ENCODE measurements at regions not wholly inside any gene's neighbourhood (a gene's known extent, or its start where the extent isn't known, plus 50 kb on each side); places are given as distances from the start of the nearest gene placed in this dataset.
A peak's percentile ranks its signal among the peaks of the same experiment; 100 is the strongest.

- Histone ChIP-seq H3K79me2 (ENCODE audit: control insufficient read depth, insufficient read depth, low read length, poor library complexity) (no peaks in the 10 kb centered on the region), H3K14ac (ENCODE audit: low read length) (no peak overlapping the region), H4K8ac (ENCODE audit: low read depth, low read length) (no peak overlapping the region), H3K4ac (ENCODE audit: low read depth, low read length) (no peak overlapping the region), H3K36me3 (ENCODE audit: control insufficient read depth in 1 of 2, insufficient read depth in 2 of 2, low read length in 2 of 2) (no peaks in the 10 kb centered on the region), H3K4me1 (ENCODE audit: control insufficient read depth in 1 of 2, insufficient read depth in 2 of 2, low read length in 2 of 2) (no peaks in the 10 kb centered on the region), H3K79me1 (ENCODE audit: low read length) (no peaks in the 10 kb centered on the region), H3K18ac (ENCODE audit: low read length) (no peak overlapping the region), H3K27me3 (ENCODE audit: insufficient read depth, low read length) (no peaks in the 10 kb centered on the region), H3K27ac (ENCODE audit: low read depth, low read length) (no peak overlapping the region), H2BK5ac (ENCODE audit: low read depth, low read length, poor library complexity) (no peak overlapping the region), H3K23ac (ENCODE audit: low read length) (no peak overlapping the region), H2AK5ac (ENCODE audit: low read length) (no peak overlapping the region), H2BK12ac (ENCODE audit: low read length) (no peak overlapping the region), H2BK120ac (ENCODE audit: insufficient read depth, low read length, poor library complexity) (no peak overlapping the region), H2AFZ (ENCODE audit: insufficient read depth, low read length, poor library complexity) (no peak overlapping the region), H4K91ac (ENCODE audit: low read depth, low read length) (no peak overlapping the region), H3K9ac (ENCODE audit: low read length) (no peak overlapping the region), H4K12ac (ENCODE audit: low read depth, low read length) (no peak overlapping the region), H3K4me2 (ENCODE audit: low read length) (no peak overlapping the region), H3K4me3 (ENCODE audit: low read depth, low read length) (no peak overlapping the region), H3K9me3 (ENCODE audit: insufficient read depth, low read depth, low read length) (no peaks in the 10 kb centered on the region)
- no CpG with 5 or more reads among the region's 1 CpG for WGBS (ENCODE audit: extremely low coverage, insufficient coverage, insufficient read length)
- no peak for DNase-seq
Observed at GRCh38 chr19:31639306-31639705, 290.1 kb upstream of the TSHZ3 start.

DNA sequence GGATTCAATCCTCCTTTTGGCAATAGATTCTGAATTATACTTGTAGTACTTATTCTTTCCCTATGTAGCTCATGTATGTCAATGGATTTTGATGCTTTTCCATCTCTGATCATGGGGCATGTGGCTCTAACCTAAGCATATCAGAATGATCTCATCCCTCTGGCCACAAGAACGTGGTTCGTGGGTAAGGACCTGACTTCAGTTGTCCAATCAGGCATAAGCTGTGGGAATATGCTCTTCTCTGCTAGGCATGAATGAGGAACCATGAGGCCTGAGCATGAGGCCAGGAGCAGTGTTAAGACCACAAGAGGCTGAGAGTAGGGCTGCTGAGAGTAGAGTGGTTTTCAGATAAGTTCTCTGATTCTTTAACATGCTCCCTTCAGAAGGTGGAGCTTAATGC, 292.4 kb upstream of the TSHZ3 start:
- Histone ChIP-seq H4K8ac (ENCODE audit: low read depth, low read length) (no peak overlapping the region), H3K9me3 (ENCODE audit: insufficient read depth, low read depth, low read length) (no peaks in the 10 kb centered on the region)

DNA sequence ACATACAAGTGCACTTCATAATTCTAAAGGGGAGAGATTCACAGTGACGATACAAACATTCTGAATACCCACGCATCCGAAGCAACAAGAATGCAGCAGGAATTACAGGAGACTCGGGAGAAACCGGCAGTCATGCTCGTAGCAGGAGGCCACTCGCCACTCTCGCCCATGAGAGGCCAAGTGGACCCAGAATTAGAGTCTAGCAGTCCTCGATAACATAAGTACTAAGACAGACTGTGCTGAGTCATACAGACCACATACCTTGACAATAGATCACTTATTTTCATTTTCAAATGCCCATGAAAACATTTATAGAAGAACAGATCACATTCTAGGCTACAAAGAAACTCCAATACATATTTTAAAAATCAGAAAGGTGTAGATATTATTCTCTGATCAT, 299.1 kb upstream of the TSHZ3 start:
- Histone ChIP-seq H3K4me3 (ENCODE audit: low read depth, low read length) (no peak overlapping the region), H4K12ac (ENCODE audit: low read depth, low read length) (no peak overlapping the region), H3K18ac (ENCODE audit: low read length) (no peak overlapping the region), H2BK120ac (ENCODE audit: insufficient read depth, low read length, poor library complexity) (no peak overlapping the region), H3K9ac (ENCODE audit: low read length) (no peak overlapping the region), H3K27ac (ENCODE audit: low read depth, low read length) (no peak overlapping the region), H2AFZ (ENCODE audit: insufficient read depth, low read length, poor library complexity) (no peak overlapping the region), H4K8ac (ENCODE audit: low read depth, low read length) (no peak overlapping the region), H3K4ac (ENCODE audit: low read depth, low read length) (no peak overlapping the region), H4K91ac (ENCODE audit: low read depth, low read length) (no peak overlapping the region), H3K14ac (ENCODE audit: low read length) (no peak overlapping the region), H2AK5ac (ENCODE audit: low read length) (no peak overlapping the region), H3K4me2 (ENCODE audit: low read length) (no peak overlapping the region), H2BK5ac (ENCODE audit: low read depth, low read length, poor library complexity) (no peak overlapping the region), H3K4me1 (ENCODE audit: control insufficient read depth in 1 of 2, insufficient read depth in 2 of 2, low read length in 2 of 2) (no peaks in the 10 kb centered on the region), H3K36me3 (ENCODE audit: control insufficient read depth in 1 of 2, insufficient read depth in 2 of 2, low read length in 2 of 2) (no peaks in the 10 kb centered on the region), H3K23ac (ENCODE audit: low read length) (no peak overlapping the region), H3K9me3 (ENCODE audit: insufficient read depth, low read depth, low read length) (no peaks in the 10 kb centered on the region), H2BK12ac (ENCODE audit: low read length) (no peak overlapping the region), H3K79me2 (ENCODE audit: control insufficient read depth, insufficient read depth, low read length, poor library complexity) (no peaks in the 10 kb centered on the region), H3K79me1 (ENCODE audit: low read length) (no peaks in the 10 kb centered on the region), H3K27me3 (ENCODE audit: insufficient read depth, low read length) (no peaks in the 10 kb centered on the region)
- DNase-seq = no peak
- WGBS (ENCODE audit: extremely low coverage, insufficient coverage, insufficient read length) = no CpG with 5 or more reads among the region's 9 CpGs

More for the DNA sequence above, 292.4 kb upstream of the TSHZ3 start:
- DNase-seq = no peak
- Histone ChIP-seq H2AFZ (ENCODE audit: insufficient read depth, low read length, poor library complexity) (no peak overlapping the region), H3K14ac (ENCODE audit: low read length) (no peak overlapping the region), H2BK120ac (ENCODE audit: insufficient read depth, low read length, poor library complexity) (no peak overlapping the region), H2BK5ac (ENCODE audit: low read depth, low read length, poor library complexity) (no peak overlapping the region), H2AK5ac (ENCODE audit: low read length) (no peak overlapping the region), H3K27me3 (ENCODE audit: insufficient read depth, low read length) (no peaks in the 10 kb centered on the region), H3K27ac (ENCODE audit: low read depth, low read length) (no peak overlapping the region), H3K79me2 (ENCODE audit: control insufficient read depth, insufficient read depth, low read length, poor library complexity) (no peaks in the 10 kb centered on the region), H3K4me3 (ENCODE audit: low read depth, low read length) (no peak overlapping the region), H3K18ac (ENCODE audit: low read length) (no peak overlapping the region), H3K23ac (ENCODE audit: low read length) (no peak overlapping the region), H4K12ac (ENCODE audit: low read depth, low read length) (no peak overlapping the region), H3K36me3 (ENCODE audit: control insufficient read depth in 1 of 2, insufficient read depth in 2 of 2, low read length in 2 of 2) (no peaks in the 10 kb centered on the region), H3K4me1 (ENCODE audit: control insufficient read depth in 1 of 2, insufficient read depth in 2 of 2, low read length in 2 of 2) (no peaks in the 10 kb centered on the region), H3K4ac (ENCODE audit: low read depth, low read length) (no peak overlapping the region), H3K79me1 (ENCODE audit: low read length) (no peaks in the 10 kb centered on the region), H4K91ac (ENCODE audit: low read depth, low read length) (no peak overlapping the region), H3K4me2 (ENCODE audit: low read length) (no peak overlapping the region), H3K9ac (ENCODE audit: low read length) (peak overlapping the region; percentile 19), H2BK12ac (ENCODE audit: low read length) (no peak overlapping the region)
- WGBS (ENCODE audit: extremely low coverage, insufficient coverage, insufficient read length) = no CpG with 5 or more reads among the region's 2 CpGs

GRCh38 chr19:31656507-31656906, 307.3 kb upstream of the TSHZ3 start:
- no peaks in the 10 kb centered on the region for H3K4me1 ChIP-seq (ENCODE audit: control insufficient read depth in 1 of 2, insufficient read depth in 2 of 2, low read length in 2 of 2)
- no peak overlapping the region for H4K12ac ChIP-seq (ENCODE audit: low read depth, low read length)
- H3K79me1 ChIP-seq (ENCODE audit: low read length) = no peaks in the 10 kb centered on the region
- WGBS (ENCODE audit: extremely low coverage, insufficient coverage, insufficient read length) = no CpG with 5 or more reads among the region's 9 CpGs
- no peaks in the 10 kb centered on the region for H3K36me3 ChIP-seq (ENCODE audit: control insufficient read depth in 1 of 2, insufficient read depth in 2 of 2, low read length in 2 of 2)
- H4K91ac ChIP-seq (ENCODE audit: low read depth, low read length) = no peak overlapping the region
- no peak overlapping the region for H3K18ac ChIP-seq (ENCODE audit: low read length)
- no peaks in the 10 kb centered on the region for H3K27me3 ChIP-seq (ENCODE audit: insufficient read depth, low read length)
- no peak overlapping the region for H3K14ac ChIP-seq (ENCODE audit: low read length)
- no peak overlapping the region for H3K27ac ChIP-seq (ENCODE audit: low read depth, low read length)
- no peak for DNase-seq
- H2BK5ac ChIP-seq (ENCODE audit: low read depth, low read length, poor library complexity) = no peak overlapping the region
- H2AFZ ChIP-seq (ENCODE audit: insufficient read depth, low read length, poor library complexity) = no peak overlapping the region
- no peaks in the 10 kb centered on the region for H3K9me3 ChIP-seq (ENCODE audit: insufficient read depth, low read depth, low read length)
- no peak overlapping the region for H2AK5ac ChIP-seq (ENCODE audit: low read length)
- no peak overlapping the region for H3K9ac ChIP-seq (ENCODE audit: low read length)
- no peak overlapping the region for H2BK12ac ChIP-seq (ENCODE audit: low read length)
- H3K4me3 ChIP-seq (ENCODE audit: low read depth, low read length) = no peak overlapping the region
- no peak overlapping the region for H3K4me2 ChIP-seq (ENCODE audit: low read length)
- no peak overlapping the region for H2BK120ac ChIP-seq (ENCODE audit: insufficient read depth, low read length, poor library complexity)
- H3K79me2 ChIP-seq (ENCODE audit: control insufficient read depth, insufficient read depth, low read length, poor library complexity) = no peaks in the 10 kb centered on the region
- H3K4ac ChIP-seq (ENCODE audit: low read depth, low read length) = no peak overlapping the region
- H4K8ac ChIP-seq (ENCODE audit: low read depth, low read length) = no peak overlapping the region
- no peak overlapping the region for H3K23ac ChIP-seq (ENCODE audit: low read length)
